ENCODE measurements at regions not wholly inside any gene's neighbourhood (a gene's known extent, or its start where the extent isn't known, plus 50 kb on each side); places are given as distances from the start of the nearest gene placed in this dataset.
"Not testable (repeated sequence)": the region's sequence is repeated elsewhere in the genome, so short reads cannot be mapped to it uniquely, and the experiment has no call there.

DNA sequence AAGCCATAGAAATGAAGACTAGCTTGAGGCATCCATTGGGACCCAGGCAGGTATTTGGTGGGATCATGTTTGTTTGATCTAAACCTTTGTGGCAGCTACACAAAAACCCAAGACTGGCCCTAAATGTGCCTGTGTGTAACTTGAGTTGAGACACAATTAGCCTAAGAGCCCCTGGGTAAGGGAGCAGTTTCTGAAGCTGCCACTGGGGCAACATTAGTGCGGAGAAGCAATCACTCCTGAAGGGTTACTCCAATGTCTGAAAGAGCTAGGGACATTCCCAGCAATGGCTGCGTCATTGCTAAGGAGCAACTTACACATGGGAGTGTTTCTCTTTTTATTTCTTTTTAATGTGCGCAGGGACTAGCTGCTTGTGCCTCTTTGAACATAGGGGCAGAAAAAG, 67.9 kb upstream of the EEF1E1 start:
- CTCF ChIA-PET = interaction anchor here (1.1 to 1.4 kb wide), 2 partner anchors 39 to 49 kb away, joined by 6 read pairs; no protein-coding TSS in a partner anchor
- Mint-ChIP-seq H3K36me3 (ENCODE audit: insufficient read depth, unreplicated experiment) (no peaks in the 10 kb centered on the region), H3K9me3 (ENCODE audit: unreplicated experiment) (no peaks in the 10 kb centered on the region), H3K27ac (ENCODE audit: low read depth, unreplicated experiment) (no peak overlapping the region), H3K4me3 (ENCODE audit: unreplicated experiment) (no peak overlapping the region), H3K27me3 (ENCODE audit: insufficient read depth, unreplicated experiment) (no peaks in the 10 kb centered on the region), H3K4me1 (ENCODE audit: insufficient read depth, unreplicated experiment) (peaks cover 11% of the 10 kb centered on the region)
- BruUV-seq (replicated peaks) = no TSS peak
- DNase-seq (ENCODE audit: unreplicated experiment) = no peak
- TF ChIP-seq, protein P1, sequence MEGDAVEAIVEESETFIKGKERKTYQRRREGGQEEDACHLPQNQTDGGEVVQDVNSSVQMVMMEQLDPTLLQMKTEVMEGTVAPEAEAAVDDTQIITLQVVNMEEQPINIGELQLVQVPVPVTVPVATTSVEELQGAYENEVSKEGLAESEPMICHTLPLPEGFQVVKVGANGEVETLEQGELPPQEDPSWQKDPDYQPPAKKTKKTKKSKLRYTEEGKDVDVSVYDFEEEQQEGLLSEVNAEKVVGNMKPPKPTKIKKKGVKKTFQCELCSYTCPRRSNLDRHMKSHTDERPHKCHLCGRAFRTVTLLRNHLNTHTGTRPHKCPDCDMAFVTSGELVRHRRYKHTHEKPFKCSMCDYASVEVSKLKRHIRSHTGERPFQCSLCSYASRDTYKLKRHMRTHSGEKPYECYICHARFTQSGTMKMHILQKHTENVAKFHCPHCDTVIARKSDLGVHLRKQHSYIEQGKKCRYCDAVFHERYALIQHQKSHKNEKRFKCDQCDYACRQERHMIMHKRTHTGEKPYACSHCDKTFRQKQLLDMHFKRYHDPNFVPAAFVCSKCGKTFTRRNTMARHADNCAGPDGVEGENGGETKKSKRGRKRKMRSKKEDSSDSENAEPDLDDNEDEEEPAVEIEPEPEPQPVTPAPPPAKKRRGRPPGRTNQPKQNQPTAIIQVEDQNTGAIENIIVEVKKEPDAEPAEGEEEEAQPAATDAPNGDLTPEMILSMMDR (IDR thresholded peaks at IDR 0.05; ENCODE audit: unreplicated experiment) = no peak
- POLR2A ChIA-PET = no interaction called here
- intact Hi-C loops (cut with micrococcal nuclease) = no loop called here

DNA sequence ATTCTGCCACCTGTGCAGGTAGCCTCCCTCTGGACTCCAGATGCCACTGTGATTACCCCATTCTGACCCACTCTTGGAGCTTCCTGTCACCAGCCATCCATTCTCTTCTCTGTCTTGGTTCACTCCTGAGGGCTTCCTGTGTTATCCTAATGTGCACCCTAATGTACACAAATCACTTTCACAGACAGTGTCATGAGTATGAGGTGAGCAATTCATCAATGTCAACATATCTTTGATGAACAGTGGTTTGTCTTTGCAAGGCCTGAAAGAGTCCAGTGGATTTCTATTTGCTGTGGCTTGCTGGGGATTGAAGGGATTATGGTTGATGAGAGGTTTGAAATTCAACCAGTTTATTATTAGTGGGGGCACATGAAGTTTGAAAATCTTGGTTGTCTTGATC, 63.8 kb upstream of the EEF1E1 start:
- no peak overlapping the region for H3K4me3 Mint-ChIP-seq (ENCODE audit: unreplicated experiment)
- TF ChIP-seq, protein P1 (IDR thresholded peaks at IDR 0.05; ENCODE audit: unreplicated experiment) = no peak
- H3K27me3 Mint-ChIP-seq (ENCODE audit: insufficient read depth, unreplicated experiment) = no peaks in the 10 kb centered on the region
- intact Hi-C loops (cut with micrococcal nuclease) = no loop called here
- H3K9me3 Mint-ChIP-seq (ENCODE audit: unreplicated experiment) = no peaks in the 10 kb centered on the region
- CTCF ChIA-PET = interaction anchor here (0.7 to 2.4 kb wide), 3 partner anchors 44 to 53 kb away, joined by 3 to 12 read pairs (median 4); no protein-coding TSS in a partner anchor
- no TSS peak for BruUV-seq (replicated peaks)
- H3K36me3 Mint-ChIP-seq (ENCODE audit: insufficient read depth, unreplicated experiment) = no peaks in the 10 kb centered on the region
- H3K27ac Mint-ChIP-seq (ENCODE audit: low read depth, unreplicated experiment) = no peak overlapping the region
- no peaks in the 10 kb centered on the region for H3K4me1 Mint-ChIP-seq (ENCODE audit: insufficient read depth, unreplicated experiment)
- POLR2A ChIA-PET = no interaction called here
- no peak for DNase-seq (ENCODE audit: unreplicated experiment)

DNA sequence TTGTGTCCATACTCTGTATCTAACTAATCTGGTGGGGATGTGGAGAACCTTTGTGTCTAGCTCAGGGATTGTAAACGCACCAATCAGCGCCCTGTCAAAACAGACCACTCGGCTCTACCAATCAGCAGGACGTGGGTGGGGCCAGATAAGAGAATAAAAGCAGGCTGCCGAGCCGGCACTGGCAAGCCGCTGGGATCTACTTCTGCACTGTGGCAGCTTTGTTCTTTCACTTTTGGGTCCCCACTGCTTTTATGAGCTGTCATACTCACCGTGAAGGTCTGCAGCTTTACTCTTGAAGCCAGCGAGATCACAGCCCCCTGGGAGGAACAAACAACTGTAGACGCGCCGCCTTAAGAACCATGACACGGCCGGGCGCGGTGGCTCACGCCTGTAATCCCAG, 62.7 kb upstream of the EEF1E1 start:
- H3K36me3 Mint-ChIP-seq (ENCODE audit: insufficient read depth, unreplicated experiment); intact Hi-C loops (cut with micrococcal nuclease): not testable (repeated sequence)
- POLR2A ChIA-PET = interaction anchor here (0.6 to 0.7 kb wide), 3 partner anchors 18 to 1840 kb away, joined by 3 to 7 read pairs (median 3); no protein-coding TSS in a partner anchor

DNA sequence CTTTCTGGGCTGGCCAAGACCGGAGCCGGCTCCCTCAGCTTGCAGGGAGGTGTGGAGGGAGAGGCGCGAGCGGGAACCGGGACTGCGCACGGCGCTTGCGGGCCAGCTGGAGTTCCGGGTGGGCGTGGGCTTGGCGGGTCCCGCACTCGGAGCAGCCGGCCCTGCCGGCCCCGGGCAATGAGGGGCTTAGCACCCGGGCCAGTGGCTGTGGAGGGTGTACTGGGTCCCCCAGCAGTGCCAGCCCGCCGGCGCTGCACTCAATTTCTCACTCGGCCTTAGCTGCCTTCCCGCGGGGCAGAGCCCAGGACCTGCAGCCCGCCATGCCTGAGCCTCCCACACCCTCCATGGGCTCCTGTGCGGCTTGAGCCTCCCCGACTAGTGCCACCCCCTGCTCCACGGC, 61.9 kb upstream of the EEF1E1 start:
- intact Hi-C loops (cut with micrococcal nuclease); BruUV-seq (replicated peaks); H3K36me3 Mint-ChIP-seq (ENCODE audit: insufficient read depth, unreplicated experiment); DNase-seq (ENCODE audit: unreplicated experiment); H3K4me1 Mint-ChIP-seq (ENCODE audit: insufficient read depth, unreplicated experiment); H3K27me3 Mint-ChIP-seq (ENCODE audit: insufficient read depth, unreplicated experiment); H3K9me3 Mint-ChIP-seq (ENCODE audit: unreplicated experiment); H3K4me3 Mint-ChIP-seq (ENCODE audit: unreplicated experiment); H3K27ac Mint-ChIP-seq (ENCODE audit: low read depth, unreplicated experiment): not testable (repeated sequence)
- ChIA-PET CTCF (interaction anchor here (0.6 to 2.4 kb wide), 3 partner anchors 42 to 443 kb away, joined by 3 to 12 read pairs (median 6); no protein-coding TSS in a partner anchor), POLR2A (interaction anchor here (0.6 kb wide), 1 partner anchor 336 kb away, joined by 3 read pairs; no protein-coding TSS in a partner anchor)

More for the DNA sequence above, 62.7 kb upstream of the EEF1E1 start:
- CTCF ChIA-PET = interaction anchor here (0.6 to 2.4 kb wide), 3 partner anchors 42 to 443 kb away, joined by 3 to 12 read pairs (median 6); no protein-coding TSS in a partner anchor
- not testable (repeated sequence) for H3K9me3 Mint-ChIP-seq (ENCODE audit: unreplicated experiment); H3K27me3 Mint-ChIP-seq (ENCODE audit: insufficient read depth, unreplicated experiment); BruUV-seq (replicated peaks); H3K4me3 Mint-ChIP-seq (ENCODE audit: unreplicated experiment); H3K4me1 Mint-ChIP-seq (ENCODE audit: insufficient read depth, unreplicated experiment); H3K27ac Mint-ChIP-seq (ENCODE audit: low read depth, unreplicated experiment); DNase-seq (ENCODE audit: unreplicated experiment)

DNA sequence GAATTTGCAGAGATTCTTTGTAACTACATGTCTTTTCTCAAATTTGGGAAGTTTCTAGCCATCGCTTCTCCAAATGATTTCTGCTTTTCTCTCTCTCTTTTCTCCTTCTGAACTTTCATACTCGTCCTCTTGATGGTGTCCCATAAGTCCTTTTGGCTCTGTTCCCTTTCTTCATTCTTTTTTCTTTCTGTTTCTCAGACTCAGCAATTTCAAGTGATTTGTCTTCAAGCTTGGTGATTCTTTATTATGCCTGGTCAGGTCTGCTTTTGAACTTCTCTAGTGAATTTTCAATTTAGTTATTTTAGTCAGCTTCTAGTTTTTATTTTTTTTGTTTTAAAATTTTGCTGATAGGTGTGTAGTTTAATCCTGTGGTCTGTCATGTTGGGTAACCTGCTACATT, 57.6 kb upstream of the EEF1E1 start:
- ChIA-PET POLR2A (interaction anchor here (0.7 kb wide), 1 partner anchor 19 kb away, joined by 3 read pairs; no protein-coding TSS in a partner anchor), CTCF (interaction anchor here (0.6 to 1.6 kb wide), 2 partner anchors 59 to 547 kb away, joined by 3 read pairs; no protein-coding TSS in a partner anchor)
- intact Hi-C loops (cut with micrococcal nuclease) = no loop called here
- Mint-ChIP-seq H3K9me3 (ENCODE audit: unreplicated experiment) (no peaks in the 10 kb centered on the region), H3K4me3 (ENCODE audit: unreplicated experiment) (no peak overlapping the region), H3K36me3 (ENCODE audit: insufficient read depth, unreplicated experiment) (no peaks in the 10 kb centered on the region), H3K27me3 (ENCODE audit: insufficient read depth, unreplicated experiment) (no peaks in the 10 kb centered on the region), H3K4me1 (ENCODE audit: insufficient read depth, unreplicated experiment) (peaks cover 6% of the 10 kb centered on the region), H3K27ac (ENCODE audit: low read depth, unreplicated experiment) (no peak overlapping the region)
- TF ChIP-seq, protein P1 (IDR thresholded peaks at IDR 0.05; ENCODE audit: unreplicated experiment) = no peak
- no peak for DNase-seq (ENCODE audit: unreplicated experiment)
- no TSS peak for BruUV-seq (replicated peaks)

All from MCF 10A (cell line).